ENCODE measurements at regions not wholly inside any gene's neighbourhood (a gene's known extent, or its start where the extent isn't known, plus 50 kb on each side); places are given as distances from the start of the nearest gene placed in this dataset.
"Not testable (repeated sequence)": the region's sequence is repeated elsewhere in the genome, so short reads cannot be mapped to it uniquely, and the experiment has no call there.

GRCh38 chr9:75201480-75202209, 113.3 kb downstream of the OSTF1 start:
- TF ChIP-seq ZC3H10 (CRISPR knock-in tag; IDR thresholded peaks at IDR 0.05): no peak
- TF ChIP-seq CREB5 (CRISPR knock-in tag; IDR thresholded peaks at IDR 0.05; ENCODE audit: low read depth): no peak
- TF ChIP-seq TCF4 (CRISPR knock-in tag; IDR thresholded peaks at IDR 0.05; ENCODE audit: borderline replicate concordance): no peak
- TF ChIP-seq BACH2 (CRISPR knock-in tag; IDR thresholded peaks at IDR 0.05; ENCODE audit: borderline replicate concordance): no peak
- no peak for TF ChIP-seq ZNF565 (CRISPR knock-in tag; conservative IDR thresholded peaks at IDR 0.05; ENCODE audit: low read depth)
- no peak for TF ChIP-seq POU6F1 (CRISPR knock-in tag; IDR thresholded peaks at IDR 0.05; ENCODE audit: borderline replicate concordance, low read depth)
- no peak for TF ChIP-seq CSDC2 (CRISPR knock-in tag; IDR thresholded peaks at IDR 0.05)
- no peak for TF ChIP-seq ISL1 (CRISPR knock-in tag; IDR thresholded peaks at IDR 0.05)
- no peak for TF ChIP-seq ESRRG (CRISPR knock-in tag; IDR thresholded peaks at IDR 0.05)
- TF ChIP-seq SNAI2 (CRISPR knock-in tag; IDR thresholded peaks at IDR 0.05): no peak
- TF ChIP-seq CSRNP3 (CRISPR knock-in tag; IDR thresholded peaks at IDR 0.05): no peak
- no peak for TF ChIP-seq ARNTL (CRISPR knock-in tag; IDR thresholded peaks at IDR 0.05; ENCODE audit: borderline replicate concordance, low read depth)
- TF ChIP-seq ZFP3 (CRISPR knock-in tag; IDR thresholded peaks at IDR 0.05): no peak
- TF ChIP-seq ZFP30 (CRISPR knock-in tag; IDR thresholded peaks at IDR 0.05): no peak
- TF ChIP-seq OSR1 (CRISPR knock-in tag; IDR thresholded peaks at IDR 0.05): no peak
- no peak for TF ChIP-seq PPARA (CRISPR knock-in tag; IDR thresholded peaks at IDR 0.05; ENCODE audit: borderline replicate concordance)
- no peak for TF ChIP-seq PATZ1 (CRISPR knock-in tag; IDR thresholded peaks at IDR 0.05; ENCODE audit: borderline replicate concordance)
- no peak for ATAC-seq

- ATAC-seq: not testable (repeated sequence)
Measured at GRCh38 chr9:75207997-75208396, 119.7 kb downstream of the OSTF1 start.

GRCh38 chr9:75210215-75210614, 121.9 kb downstream of the OSTF1 start:
- TF ChIP-seq ISL1 (CRISPR knock-in tag; IDR thresholded peaks at IDR 0.05) (no peak), ZNF70 (CRISPR knock-in tag; IDR thresholded peaks at IDR 0.05) (no peak), TOX (CRISPR knock-in tag; IDR thresholded peaks at IDR 0.05; ENCODE audit: borderline replicate concordance) (no peak), RARB (CRISPR knock-in tag; IDR thresholded peaks at IDR 0.05) (no peak)
- no peak for ATAC-seq

GRCh38 chr9:75213765-75214164, 125.5 kb downstream of the OSTF1 start:
- no peak for ATAC-seq
- no peak for TF ChIP-seq ZFP3 (CRISPR knock-in tag; IDR thresholded peaks at IDR 0.05)
- TF ChIP-seq PPARA (CRISPR knock-in tag; IDR thresholded peaks at IDR 0.05; ENCODE audit: borderline replicate concordance): no peak
- no peak for TF ChIP-seq RARB (CRISPR knock-in tag; IDR thresholded peaks at IDR 0.05)
- no peak for TF ChIP-seq POU6F1 (CRISPR knock-in tag; IDR thresholded peaks at IDR 0.05; ENCODE audit: borderline replicate concordance, low read depth)
- TF ChIP-seq ZNF70 (CRISPR knock-in tag; IDR thresholded peaks at IDR 0.05): no peak
- TF ChIP-seq PATZ1 (CRISPR knock-in tag; IDR thresholded peaks at IDR 0.05; ENCODE audit: borderline replicate concordance): no peak
- no peak for TF ChIP-seq ZNF8 (CRISPR knock-in tag; IDR thresholded peaks at IDR 0.05)
- TF ChIP-seq ZFP30 (CRISPR knock-in tag; IDR thresholded peaks at IDR 0.05): no peak
- no peak for TF ChIP-seq CREB5 (CRISPR knock-in tag; IDR thresholded peaks at IDR 0.05; ENCODE audit: low read depth)
- TF ChIP-seq GLIS3 (CRISPR knock-in tag; IDR thresholded peaks at IDR 0.05): no peak

Measured in SK-N-SH treated with all-trans-retinoic acid at 6 μM for 48 hours (cell line).